Smooth muscle cell (in vitro differentiated cells): ENCODE measurements at regions not wholly inside any gene's neighbourhood (a gene's known extent, or its start where the extent isn't known, plus 50 kb on each side); places are given as distances from the start of the nearest gene placed in this dataset.

ENCODE experiments used
- DNase-seq: peaks from one replicate; lab custom pipeline; 2025; ENCODE audit not compliant: unreplicated experiment; lab: John Stamatoyannopoulos, UW
- H2AFZ ChIP-seq: fragments of 200-600 bp; sonication (generic); 2 replicates; pipeline ENCODE4 v1.6.0; 2016; ENCODE audit warnings: antibody characterized with exemption, low read depth, mild to moderate bottlenecking
- H3F3A ChIP-seq: fragments of 200-600 bp; sonication (generic); 2 replicates; pipeline ENCODE4 v1.6.0; 2017; ENCODE audit warnings: antibody characterized with exemption, low read depth
- H3K27ac ChIP-seq: fragments of 200-600 bp; sonication (generic); 2 replicates; pipeline ENCODE4 v1.5.1; 2016; ENCODE audit warnings: low read depth, mild to moderate bottlenecking
- H3K27me3 ChIP-seq: fragments of 200-600 bp; sonication (generic); 2 replicates; pipeline ENCODE4 v1.6.1; 2016; ENCODE audit warnings: low read depth, mild to moderate bottlenecking
- H3K36me3 ChIP-seq: fragments of 200-600 bp; sonication (generic); 2 replicates; pipeline ENCODE4 v1.5.1; 2016; ENCODE audit warnings: low read depth
- H3K4me1 ChIP-seq: fragments of 200-600 bp; sonication (generic); 2 replicates; pipeline ENCODE4 v1.5.1; 2016; ENCODE audit warnings: low read depth
- H3K4me2 ChIP-seq: fragments of 200-600 bp; sonication (generic); 2 replicates; pipeline ENCODE4 v1.6.0; 2016; ENCODE audit warnings: mild to moderate bottlenecking
- H3K4me3 ChIP-seq: fragments of 200-600 bp; sonication (generic); 2 replicates; pipeline ENCODE4 v1.5.1; 2016; ENCODE audit warnings: mild to moderate bottlenecking
- H3K79me2 ChIP-seq: fragments of 200-600 bp; sonication (generic); 2 replicates; pipeline ENCODE4 v1.6.0; 2016; ENCODE audit warnings: low read depth, mild to moderate bottlenecking
- H3K9ac ChIP-seq: fragments of 200-600 bp; sonication (generic); 2 replicates; pipeline ENCODE4 v1.6.0; 2016; ENCODE audit warnings: low read depth
- H3K9me3 ChIP-seq: fragments of 200-600 bp; sonication (generic); replicated peaks from 2 replicates; pipeline ENCODE4 v1.5.1; 2016; ENCODE audit warnings: low read depth
- H4K20me1 ChIP-seq: fragments of 200-600 bp; sonication (generic); 2 replicates; pipeline ENCODE4 v1.6.0; 2016; ENCODE audit warnings: low read depth
- CTCF ChIP-seq: fragments of 200-600 bp; sonication (generic); IDR thresholded peaks from 2 replicates; pipeline ENCODE4 v1.5.1; 2017; ENCODE audit warnings: borderline replicate concordance, mild to moderate bottlenecking, antibody characterized with exemption; ENCODE audit not compliant: insufficient read depth, poor library complexity, severe bottlenecking
- WGBS: methylation state at CpG from one replicate; pipeline ENCODE4 v1.1.7; 2016; ENCODE audit warnings: low lambda C conversion rate; 5-methylcytosine and 5-hydroxymethylcytosine counted together

GRCh38 chr2:118457951-118458350 is 369.7 kb downstream of the INSIG2 start:
- Histone ChIP-seq H3K27me3 (peaks cover 9% of the 10 kb centered on the region), H3K9ac (no peak overlapping the region), H3K4me3 (no peak overlapping the region), H3K9me3 (no peaks in the 10 kb centered on the region), H3K27ac (no peak overlapping the region), H3K4me2 (no peak overlapping the region), H3K4me1 (no peaks in the 10 kb centered on the region), H4K20me1 (no peaks in the 10 kb centered on the region), H3F3A (no peaks in the 10 kb centered on the region), H3K79me2 (no peaks in the 10 kb centered on the region), H2AFZ (no peak overlapping the region), H3K36me3 (no peaks in the 10 kb centered on the region)
- no peak for DNase-seq
- TF ChIP-seq CTCF = no peak
- WGBS = 82% methylated on average over 3 of the region's 3 CpGs

GRCh38 chr2:118449401-118449800 is 361.1 kb downstream of the INSIG2 start:
- H3K4me1 ChIP-seq = no peaks in the 10 kb centered on the region
- no peak for TF ChIP-seq CTCF
- no peak for DNase-seq
- peaks cover 5% of the 10 kb centered on the region for H3K27me3 ChIP-seq
- H3K36me3 ChIP-seq = no peaks in the 10 kb centered on the region
- no peak overlapping the region for H3K9ac ChIP-seq
- H3K27ac ChIP-seq = no peak overlapping the region
- H2AFZ ChIP-seq = no peak overlapping the region
- no peaks in the 10 kb centered on the region for H3K9me3 ChIP-seq
- no peaks in the 10 kb centered on the region for H3F3A ChIP-seq
- H4K20me1 ChIP-seq = no peaks in the 10 kb centered on the region
- 85% methylated on average over 2 of the region's 2 CpGs for WGBS
- no peak overlapping the region for H3K4me2 ChIP-seq
- H3K4me3 ChIP-seq = no peak overlapping the region
- no peaks in the 10 kb centered on the region for H3K79me2 ChIP-seq

GRCh38 chr2:118443596-118443995 is 355.3 kb downstream of the INSIG2 start:
- H3K4me2 ChIP-seq = peak overlapping the region; percentile 8
- H3F3A ChIP-seq = no peaks in the 10 kb centered on the region
- H3K27ac ChIP-seq = no peak overlapping the region
- H3K27me3 ChIP-seq = no peaks in the 10 kb centered on the region
- no peaks in the 10 kb centered on the region for H3K9me3 ChIP-seq
- H3K9ac ChIP-seq = no peak overlapping the region
- no peak overlapping the region for H3K4me3 ChIP-seq
- no peak for DNase-seq
- no peaks in the 10 kb centered on the region for H4K20me1 ChIP-seq
- H3K36me3 ChIP-seq = no peaks in the 10 kb centered on the region
- no peak for TF ChIP-seq CTCF
- no peak overlapping the region for H2AFZ ChIP-seq
- peaks cover 6% of the 10 kb centered on the region for H3K4me1 ChIP-seq
- WGBS = 38% methylated on average over 2 of the region's 2 CpGs
- no peaks in the 10 kb centered on the region for H3K79me2 ChIP-seq

- WGBS = 97% methylated on average over 3 of the region's 3 CpGs
Observed at GRCh38 chr2:118442996-118443553, 354.8 kb downstream of the INSIG2 start.

More at GRCh38 chr2:118442996-118443553, 354.8 kb downstream of the INSIG2 start:
- Histone ChIP-seq H3F3A (no peaks in the 10 kb centered on the region), H3K9ac (no peak overlapping the region), H3K9me3 (no peaks in the 10 kb centered on the region), H3K4me2 (peak overlapping the region; percentile 8), H3K27ac (no peak overlapping the region), H3K4me1 (peaks cover 6% of the 10 kb centered on the region), H3K79me2 (no peaks in the 10 kb centered on the region), H3K27me3 (no peaks in the 10 kb centered on the region), H3K4me3 (no peak overlapping the region), H4K20me1 (no peaks in the 10 kb centered on the region), H2AFZ (no peak overlapping the region), H3K36me3 (no peaks in the 10 kb centered on the region)
- no peak for DNase-seq
- TF ChIP-seq CTCF = no peak
